ENCODE measurements at regions not wholly inside any gene's neighbourhood (a gene's known extent, or its start where the extent isn't known, plus 50 kb on each side); places are given as distances from the start of the nearest gene placed in this dataset.
A peak's percentile ranks its signal among the peaks of the same experiment; 100 is the strongest.
"Not testable (repeated sequence)": the region's sequence is repeated elsewhere in the genome, so short reads cannot be mapped to it uniquely, and the experiment has no call there.

DNA sequence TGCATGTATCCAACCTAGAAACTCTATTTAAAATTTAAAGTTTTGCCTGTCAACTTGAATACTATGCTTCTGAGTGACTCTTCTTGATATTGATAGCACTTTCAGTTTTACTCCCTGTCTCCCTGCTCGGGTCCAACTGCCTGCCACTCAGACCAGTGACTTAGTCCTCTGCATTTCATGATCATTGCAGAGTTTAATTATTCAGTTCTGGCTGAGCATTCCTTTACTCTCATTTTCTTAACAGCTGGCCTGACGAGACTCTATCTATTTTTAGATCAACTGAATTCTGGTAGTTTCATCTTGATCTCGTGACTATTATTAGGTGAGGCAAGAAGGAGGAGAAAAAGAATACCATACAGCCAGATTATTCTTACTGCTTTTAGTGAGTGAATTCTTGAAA is 617.4 kb downstream of the SI start:
- no peak for DNase-seq (ENCODE audit: low spot score)

GRCh38 chr3:164459521-164460151 is 618.7 kb downstream of the SI start:
- no peak for DNase-seq (ENCODE audit: low spot score)

- no peak for DNase-seq (ENCODE audit: low spot score)
Observed at GRCh38 chr3:164458986-164459385, 619.3 kb downstream of the SI start.

DNA sequence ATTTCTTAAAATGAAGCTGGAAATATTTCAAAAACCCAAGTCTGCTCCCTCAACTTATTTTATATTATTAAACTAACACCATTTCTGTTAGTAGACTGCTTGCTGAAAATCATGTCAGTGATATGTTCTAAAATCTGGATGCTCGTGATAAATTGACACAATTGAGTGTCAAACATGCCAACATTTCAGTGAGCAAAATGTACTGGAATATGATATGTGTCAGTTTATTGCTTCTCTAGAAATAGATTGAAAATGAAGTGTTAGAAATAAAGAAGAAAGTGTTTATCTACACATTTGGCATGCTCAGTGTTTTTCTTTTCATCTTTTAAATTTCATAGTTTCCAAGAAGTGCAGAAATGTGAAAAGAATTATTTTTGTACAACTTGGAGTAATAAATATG is 624.6 kb downstream of the SI start:
- no peak for DNase-seq (ENCODE audit: low spot score)

- no peak for DNase-seq (ENCODE audit: low spot score)
Observed at GRCh38 chr3:164452707-164453106, 625.6 kb downstream of the SI start.

DNA sequence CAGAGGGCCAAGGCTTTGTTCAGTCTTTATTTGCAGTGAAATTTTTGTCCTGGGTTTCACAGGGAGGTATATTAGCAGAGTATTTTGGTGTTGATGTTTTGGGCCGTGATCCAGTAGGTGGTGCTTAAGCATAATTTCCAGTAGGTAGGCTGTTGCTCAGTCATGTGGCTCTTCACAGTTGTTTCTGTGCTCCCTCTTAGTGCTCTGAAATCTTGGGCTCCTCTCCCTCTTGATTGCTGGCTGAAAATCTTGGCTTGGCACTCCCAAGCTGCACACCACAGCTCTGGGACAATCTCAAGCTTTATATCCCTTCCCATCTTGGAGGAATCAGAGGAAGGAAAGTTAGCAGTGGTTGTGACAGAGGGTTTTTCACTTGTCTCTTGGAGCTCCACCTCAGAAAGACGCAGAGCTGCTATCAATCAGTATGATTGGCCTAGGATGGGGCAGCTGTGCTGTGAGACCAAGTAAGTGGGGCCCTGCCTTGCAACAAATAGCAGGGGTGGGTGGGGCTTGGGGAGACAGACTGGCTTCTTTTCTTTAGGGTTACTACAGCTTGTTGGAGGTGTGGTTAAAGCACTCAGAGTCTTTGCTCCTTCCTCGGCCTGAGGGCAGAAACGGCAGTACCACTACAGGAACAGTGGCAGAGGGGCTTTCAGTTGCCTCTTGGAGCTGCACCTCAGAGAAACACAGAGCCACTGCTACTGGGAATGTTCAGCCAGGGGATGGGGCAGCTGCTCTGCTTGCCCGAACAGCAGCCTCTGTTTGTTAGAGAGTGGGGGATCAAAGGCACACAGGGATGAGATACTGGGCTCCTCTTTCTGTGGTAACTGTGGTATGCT is 627.0 kb downstream of the SI start:
- DNase-seq (ENCODE audit: low spot score) = no peak

- DNase-seq (ENCODE audit: low spot score) = no peak
Observed at GRCh38 chr3:164450276-164450905, 627.9 kb downstream of the SI start.

DNA sequence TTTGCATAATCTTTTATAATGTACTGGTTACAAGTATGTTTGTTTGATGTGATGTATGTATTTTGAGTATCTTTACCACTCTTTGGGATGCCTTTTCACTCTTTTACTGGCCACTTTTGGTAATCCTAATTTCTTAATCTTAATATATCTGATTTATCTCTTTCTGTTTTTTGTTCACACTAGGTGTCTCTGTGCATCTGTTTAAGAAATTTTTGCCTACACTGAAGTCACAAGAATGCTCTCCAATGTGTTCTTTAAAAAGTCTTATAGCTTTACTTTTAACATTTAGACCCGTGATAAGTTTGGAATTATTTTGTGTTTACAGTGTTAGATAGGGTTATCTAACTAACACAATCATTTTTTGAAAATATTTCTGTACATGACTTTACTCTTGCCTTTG is 659.1 kb downstream of the SI start:
- DNase-seq (ENCODE audit: low spot score) = no peak

DNA sequence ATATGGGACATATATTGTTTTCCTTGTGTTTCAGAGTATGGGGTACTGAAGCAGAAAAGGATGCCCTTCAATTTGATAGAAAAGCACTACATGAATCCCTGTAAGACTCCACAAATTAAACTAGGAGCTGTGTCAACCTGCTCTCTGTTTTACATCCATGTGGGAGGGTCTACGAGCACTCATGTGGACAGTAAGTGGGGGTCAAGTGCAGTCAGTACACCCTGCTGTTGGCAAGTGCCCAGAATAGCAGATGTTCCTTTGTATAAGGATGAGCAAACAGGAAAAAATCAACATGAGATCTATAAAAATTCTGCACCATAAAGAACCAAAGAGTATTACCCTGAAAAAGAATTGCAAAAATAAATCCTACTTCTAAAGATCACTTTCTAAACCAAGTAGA is 659.9 kb downstream of the SI start:
- no peak for DNase-seq (ENCODE audit: low spot score)

GRCh38 chr3:164417955-164418354 is 660.3 kb downstream of the SI start:
- no peak for DNase-seq (ENCODE audit: low spot score)

DNA sequence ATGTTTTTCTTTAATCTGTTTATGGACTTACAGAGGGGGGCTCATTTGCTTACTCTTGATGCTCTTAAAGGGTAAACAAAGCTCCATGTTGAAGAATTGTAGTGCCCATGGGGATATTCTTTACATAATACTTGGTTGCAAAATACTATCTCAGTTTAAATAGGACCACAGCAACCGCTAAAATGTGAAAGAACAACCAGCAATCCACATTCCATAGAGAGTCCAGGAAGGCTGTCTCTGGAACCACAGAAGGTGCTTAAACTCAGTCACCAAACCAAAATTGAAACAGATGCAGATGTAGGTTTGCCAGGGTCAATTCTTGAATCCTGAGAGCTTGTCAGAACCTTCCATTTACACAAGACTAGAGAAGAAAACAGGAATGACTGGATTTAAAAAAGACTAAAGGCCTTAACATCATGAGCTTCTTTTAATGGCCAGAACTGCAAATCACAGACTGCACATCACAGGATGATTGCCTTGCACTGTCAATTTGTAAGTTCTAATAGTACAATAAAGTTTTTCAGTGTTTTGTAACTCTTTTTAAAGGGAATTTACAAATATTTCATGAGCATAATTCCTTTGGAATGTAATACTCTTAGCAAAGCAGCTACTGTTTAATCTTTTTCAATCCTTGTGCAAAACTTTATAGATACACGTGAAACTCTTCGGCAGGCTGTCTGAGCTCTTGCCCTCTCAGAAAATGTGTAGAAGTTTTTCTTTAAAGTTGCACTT is 661.6 kb downstream of the SI start:
- no peak for DNase-seq (ENCODE audit: low spot score)

DNA sequence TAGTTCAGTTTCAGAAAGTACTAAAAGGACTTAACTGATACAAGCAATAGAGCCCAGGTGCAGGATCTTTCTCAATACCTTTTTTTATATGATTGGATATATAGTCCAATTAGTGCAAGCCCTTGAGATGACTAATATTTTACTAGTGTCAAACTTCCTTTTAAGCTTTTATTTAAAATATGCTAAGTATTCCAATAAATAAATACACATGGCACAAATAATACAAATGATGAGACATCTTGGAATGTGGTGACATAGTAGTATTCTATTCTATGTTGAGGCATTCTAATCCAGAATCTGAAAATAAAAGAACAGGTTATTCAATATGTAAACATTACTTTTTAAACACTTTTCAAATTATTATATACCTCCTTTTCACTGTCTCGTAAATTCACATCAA is 670.0 kb downstream of the SI start:
- DNase-seq (ENCODE audit: low spot score) = no peak

DNA sequence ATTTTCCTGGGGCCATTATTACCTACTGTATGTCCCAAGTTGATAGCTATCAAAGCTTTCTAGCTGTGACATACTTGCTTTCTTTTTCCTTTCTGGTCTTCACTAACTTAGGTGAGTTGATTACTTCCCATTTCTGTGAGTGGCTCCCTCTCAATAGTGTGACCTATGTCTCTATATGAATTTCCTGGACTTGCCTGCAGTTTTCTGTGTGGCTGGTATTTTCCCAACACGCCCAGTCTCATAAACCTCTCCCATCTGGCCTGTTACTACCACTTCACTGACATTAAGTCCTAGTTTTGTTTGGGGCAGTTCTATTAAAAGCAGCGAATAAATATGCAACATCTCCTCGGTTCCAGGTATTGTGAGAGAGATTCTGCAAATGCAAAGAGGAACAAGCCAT is 671.2 kb downstream of the SI start:
- peak; percentile 31 for DNase-seq (ENCODE audit: low spot score)

GRCh38 chr3:164406281-164406680 is 672.0 kb downstream of the SI start:
- DNase-seq (ENCODE audit: low spot score) = no peak

DNA sequence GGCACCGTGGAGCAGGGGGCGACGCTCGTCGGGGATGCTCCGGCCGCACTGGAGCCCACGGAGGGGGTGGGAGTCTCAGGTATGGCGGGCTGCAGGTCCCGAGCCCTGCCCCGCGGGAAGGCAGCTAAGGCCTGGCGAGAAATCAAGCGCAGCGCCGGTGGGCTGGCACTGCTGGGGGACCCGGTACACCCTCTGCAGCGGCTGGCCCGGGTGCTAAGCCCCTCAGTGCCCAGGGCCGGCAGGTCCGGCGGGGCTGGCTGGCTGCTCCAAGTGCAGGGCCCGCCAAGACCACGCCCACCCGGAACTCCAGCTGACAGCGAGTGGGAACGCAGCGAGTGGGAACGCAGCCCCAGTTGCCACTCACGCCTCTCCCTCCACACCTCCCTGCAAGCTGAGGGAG is 676.4 kb downstream of the SI start:
- no peak for DNase-seq (ENCODE audit: low spot score)

DNA sequence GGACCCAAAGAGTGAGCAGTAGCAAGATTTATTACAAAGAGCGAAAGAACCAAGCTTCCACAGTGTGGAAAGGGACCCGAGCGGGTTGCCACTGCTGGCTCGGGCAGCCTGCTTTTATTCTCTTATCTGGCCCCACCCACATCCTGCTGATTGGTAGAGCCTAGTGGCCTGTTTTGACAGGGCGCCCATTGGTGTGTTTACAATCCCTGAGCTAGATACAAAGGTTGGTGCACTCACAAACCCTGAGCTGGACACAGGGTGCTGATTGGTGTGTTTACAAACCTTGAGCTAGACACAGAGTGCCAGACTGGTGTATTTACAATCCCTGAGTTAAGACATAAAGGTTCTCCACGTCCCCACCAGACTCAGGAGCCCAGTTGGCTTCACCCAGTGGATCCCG is 676.9 kb downstream of the SI start:
- DNase-seq (ENCODE audit: low spot score) = not testable (repeated sequence)

DNA sequence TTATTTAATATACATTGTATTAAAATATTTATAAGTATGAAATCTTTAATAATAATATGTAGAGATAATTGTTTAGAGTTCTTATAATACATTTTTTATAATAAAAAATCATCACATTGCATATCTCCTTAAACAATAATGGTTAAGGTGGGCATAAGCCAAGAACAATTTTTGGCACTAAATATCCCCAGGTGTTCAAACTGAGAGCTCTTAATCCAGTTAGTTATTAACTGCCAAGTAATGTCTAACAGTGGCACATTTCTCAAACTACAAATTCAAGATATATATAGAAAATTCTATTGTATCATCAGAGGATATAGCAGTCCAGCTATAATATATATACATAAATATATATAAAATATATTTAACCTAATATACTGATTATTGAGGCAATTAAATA is 680.8 kb downstream of the SI start:
- DNase-seq (ENCODE audit: low spot score) = no peak

DNA sequence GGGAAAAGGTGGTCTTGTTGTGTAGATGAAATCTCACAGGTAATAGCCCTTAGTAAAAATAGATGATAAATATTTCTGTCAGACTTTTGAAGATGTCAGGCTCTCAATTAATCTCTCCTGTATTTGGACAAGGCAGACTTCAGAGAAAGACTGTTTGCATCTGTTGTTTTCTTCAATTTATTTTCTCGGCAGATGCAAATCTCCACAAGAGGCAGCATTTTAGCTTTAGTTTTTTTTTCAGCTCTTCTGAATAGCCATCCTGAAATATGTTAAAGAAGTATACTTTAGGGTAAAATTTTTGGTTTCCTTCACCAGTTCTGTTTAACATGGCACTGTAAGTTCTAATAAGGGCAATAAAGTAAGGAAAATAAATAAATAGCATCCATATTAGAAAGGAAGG is 685.1 kb downstream of the SI start:
- no peak for DNase-seq (ENCODE audit: low spot score)

GRCh38 chr3:164390046-164390445 is 688.2 kb downstream of the SI start:
- DNase-seq (ENCODE audit: low spot score) = no peak

GRCh38 chr3:164387236-164387635 is 691.1 kb downstream of the SI start:
- DNase-seq (ENCODE audit: low spot score) = no peak

GRCh38 chr3:164380156-164380555 is 698.1 kb downstream of the SI start:
- no peak for DNase-seq (ENCODE audit: low spot score)

DNA sequence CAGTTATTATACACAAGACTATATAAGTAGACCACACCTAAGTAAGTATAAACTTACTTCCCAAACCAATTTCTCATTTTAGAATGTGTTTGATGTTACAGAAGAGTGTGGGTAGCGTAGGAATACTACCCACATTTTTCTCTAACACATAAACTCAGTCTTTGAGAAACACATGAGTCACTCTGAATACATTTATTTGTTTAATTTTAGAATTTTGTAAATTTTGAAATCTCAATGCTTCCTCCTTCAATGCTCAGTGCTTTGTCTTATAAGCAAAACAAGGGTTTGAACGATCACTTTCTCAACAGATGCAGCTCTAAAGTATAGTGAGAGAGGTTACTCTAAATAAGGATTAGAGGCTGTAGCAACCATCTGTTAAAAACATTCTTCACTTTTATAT is 700.8 kb downstream of the SI start:
- no peak for DNase-seq (ENCODE audit: low spot score)

DNA sequence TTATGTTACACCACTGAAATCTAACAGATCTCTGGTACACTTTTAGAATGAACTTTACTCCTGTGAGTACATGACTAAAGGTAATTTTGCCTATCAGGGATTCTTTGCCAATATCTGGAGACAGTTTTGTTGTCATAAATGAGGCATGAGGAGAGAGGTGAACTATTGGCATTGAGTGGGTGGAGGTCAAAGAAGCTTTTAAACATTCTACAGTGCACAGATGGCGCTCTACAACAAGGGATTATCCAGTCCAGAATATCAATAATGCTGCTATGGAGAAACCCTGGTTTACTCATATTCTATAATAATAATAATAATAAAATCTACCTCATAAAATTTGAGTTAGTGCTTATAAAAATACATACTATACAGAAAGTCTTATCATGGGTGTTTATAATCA is 702.3 kb downstream of the SI start:
- no peak for DNase-seq (ENCODE audit: low spot score)

Measured in LoVo (cell line).